ENCODE measurements at regions not wholly inside any gene's neighbourhood (a gene's known extent, or its start where the extent isn't known, plus 50 kb on each side); places are given as distances from the start of the nearest gene placed in this dataset.

DNA sequence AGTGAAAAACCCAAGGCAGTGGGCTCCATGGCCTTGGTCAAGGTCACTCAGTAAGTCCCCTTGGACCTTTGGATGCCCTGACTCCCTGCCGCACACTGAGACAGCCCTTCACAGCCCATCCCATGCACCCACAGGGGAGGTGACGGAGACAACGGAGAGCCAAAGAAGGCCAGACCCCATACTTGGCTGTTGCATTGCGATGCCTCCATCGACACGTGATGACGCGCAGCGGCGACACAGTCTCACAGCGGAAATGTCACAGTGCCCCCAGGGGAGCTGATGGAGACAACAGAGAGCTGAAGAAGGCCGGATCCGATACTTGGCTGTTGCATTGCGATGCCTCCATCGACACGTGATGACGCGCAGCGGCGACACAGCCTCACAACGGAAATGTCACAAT is 282.4 kb downstream of the TEX29 start:
- TF ChIP-seq, protein P1, sequence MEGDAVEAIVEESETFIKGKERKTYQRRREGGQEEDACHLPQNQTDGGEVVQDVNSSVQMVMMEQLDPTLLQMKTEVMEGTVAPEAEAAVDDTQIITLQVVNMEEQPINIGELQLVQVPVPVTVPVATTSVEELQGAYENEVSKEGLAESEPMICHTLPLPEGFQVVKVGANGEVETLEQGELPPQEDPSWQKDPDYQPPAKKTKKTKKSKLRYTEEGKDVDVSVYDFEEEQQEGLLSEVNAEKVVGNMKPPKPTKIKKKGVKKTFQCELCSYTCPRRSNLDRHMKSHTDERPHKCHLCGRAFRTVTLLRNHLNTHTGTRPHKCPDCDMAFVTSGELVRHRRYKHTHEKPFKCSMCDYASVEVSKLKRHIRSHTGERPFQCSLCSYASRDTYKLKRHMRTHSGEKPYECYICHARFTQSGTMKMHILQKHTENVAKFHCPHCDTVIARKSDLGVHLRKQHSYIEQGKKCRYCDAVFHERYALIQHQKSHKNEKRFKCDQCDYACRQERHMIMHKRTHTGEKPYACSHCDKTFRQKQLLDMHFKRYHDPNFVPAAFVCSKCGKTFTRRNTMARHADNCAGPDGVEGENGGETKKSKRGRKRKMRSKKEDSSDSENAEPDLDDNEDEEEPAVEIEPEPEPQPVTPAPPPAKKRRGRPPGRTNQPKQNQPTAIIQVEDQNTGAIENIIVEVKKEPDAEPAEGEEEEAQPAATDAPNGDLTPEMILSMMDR (conservative IDR thresholded peaks at IDR 0.05; ENCODE audit: low read length) = no peak
- TF ChIP-seq EZH2phosphoT487 (IDR thresholded peaks at IDR 0.05; ENCODE audit: borderline replicate concordance) = no peak

Data from Loucy (cell line).